ENCODE measurements at regions not wholly inside any gene's neighbourhood (a gene's known extent, or its start where the extent isn't known, plus 50 kb on each side); places are given as distances from the start of the nearest gene placed in this dataset.

DNA sequence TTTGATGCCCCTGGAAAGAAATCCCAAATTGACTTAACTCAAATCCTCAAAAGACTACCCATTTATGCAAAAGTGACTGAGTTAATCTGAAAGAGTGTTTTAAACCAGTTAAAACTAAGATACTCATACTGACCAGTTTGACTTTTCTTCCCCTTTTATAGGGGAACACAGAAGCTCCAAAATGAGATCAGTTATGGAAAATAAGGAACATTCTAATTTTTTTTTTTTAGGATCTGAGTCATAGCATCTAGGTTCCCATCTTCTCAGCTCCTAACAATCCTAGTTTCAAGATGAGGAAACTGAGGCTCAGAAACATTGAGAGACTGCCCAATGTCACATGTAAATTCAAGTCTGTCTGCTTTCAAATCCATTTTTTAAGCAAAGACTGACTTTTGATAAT is 231.1 kb upstream of the RUNX1 start:
- BruUV-seq (replicated peaks), result no TSS peak
- Histone ChIP-seq H2AFZ (ENCODE audit: low read depth, low read length) (no peak overlapping the region), H3K9ac (replicated peaks; ENCODE audit: extremely low read depth, insufficient read depth, low read length) (no peak overlapping the region), H3K9me1 (replicated peaks; ENCODE audit: control insufficient read depth, extremely low read depth, insufficient read depth, low read length) (no peaks in the 10 kb centered on the region), H3K9me3 (replicated peaks; ENCODE audit: control insufficient read depth, insufficient read depth, low read length) (no peaks in the 10 kb centered on the region), H3K36me3 (ENCODE audit: control insufficient read depth in 2 of 2, extremely low read depth in 1 of 2, insufficient read depth in 2 of 2, low read length in 2 of 2) (no peaks in the 10 kb centered on the region), H4K20me1 (replicated peaks; ENCODE audit: control insufficient read depth, extremely low read depth, insufficient read depth, low read length) (no peaks in the 10 kb centered on the region), H3K79me2 (ENCODE audit: control insufficient read depth, insufficient read depth, low read length) (no peaks in the 10 kb centered on the region), H3K27me3 (ENCODE audit: control insufficient read depth in 2 of 2, insufficient read depth in 2 of 2, low read length in 2 of 2) (no peaks in the 10 kb centered on the region), H3K4me2 (ENCODE audit: insufficient read depth, low read length) (no peak overlapping the region), H3K4me3 (replicated peaks in 1 of 3; ENCODE audit: insufficient read depth in 1 of 3, low read depth in 1 of 3, low read length in 3 of 3) (no peak overlapping the region), H3K27ac (ENCODE audit: insufficient read depth, low read depth, low read length) (no peak overlapping the region), H3K4me1 (ENCODE audit: control insufficient read depth, extremely low read depth, insufficient read depth, low read length) (peaks cover 3% of the 10 kb centered on the region)
- TF ChIP-seq POLR2AphosphoS5 (IDR thresholded peaks at IDR 0.05; ENCODE audit: insufficient read depth, low read depth, low read length) (no peak), MYC (IDR thresholded peaks at IDR 0.05; ENCODE audit: low read depth, low read length) (no peak), GATA2 (IDR thresholded peaks at IDR 0.05; ENCODE audit: insufficient read depth, insufficient read length, low read depth, low read length) (no peak), POLR2A (IDR thresholded peaks at IDR 0.05; ENCODE audit: low read depth, low read length) (no peak), FOS (IDR thresholded peaks at IDR 0.05; ENCODE audit: borderline replicate concordance, insufficient read depth, low read length) (no peak), EZH2 (IDR thresholded peaks at IDR 0.05; ENCODE audit: borderline replicate concordance, low read depth, low read length, severe bottlenecking) (no peak), JUN (IDR thresholded peaks at IDR 0.05; ENCODE audit: borderline replicate concordance, insufficient read depth, insufficient read length, low read depth) (no peak)
- TF ChIP-seq, protein P1, sequence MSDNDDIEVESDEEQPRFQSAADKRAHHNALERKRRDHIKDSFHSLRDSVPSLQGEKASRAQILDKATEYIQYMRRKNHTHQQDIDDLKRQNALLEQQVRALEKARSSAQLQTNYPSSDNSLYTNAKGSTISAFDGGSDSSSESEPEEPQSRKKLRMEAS (IDR thresholded peaks at IDR 0.05; ENCODE audit: insufficient read depth, insufficient read length), result no peak
- TF ChIP-seq, protein P2, sequence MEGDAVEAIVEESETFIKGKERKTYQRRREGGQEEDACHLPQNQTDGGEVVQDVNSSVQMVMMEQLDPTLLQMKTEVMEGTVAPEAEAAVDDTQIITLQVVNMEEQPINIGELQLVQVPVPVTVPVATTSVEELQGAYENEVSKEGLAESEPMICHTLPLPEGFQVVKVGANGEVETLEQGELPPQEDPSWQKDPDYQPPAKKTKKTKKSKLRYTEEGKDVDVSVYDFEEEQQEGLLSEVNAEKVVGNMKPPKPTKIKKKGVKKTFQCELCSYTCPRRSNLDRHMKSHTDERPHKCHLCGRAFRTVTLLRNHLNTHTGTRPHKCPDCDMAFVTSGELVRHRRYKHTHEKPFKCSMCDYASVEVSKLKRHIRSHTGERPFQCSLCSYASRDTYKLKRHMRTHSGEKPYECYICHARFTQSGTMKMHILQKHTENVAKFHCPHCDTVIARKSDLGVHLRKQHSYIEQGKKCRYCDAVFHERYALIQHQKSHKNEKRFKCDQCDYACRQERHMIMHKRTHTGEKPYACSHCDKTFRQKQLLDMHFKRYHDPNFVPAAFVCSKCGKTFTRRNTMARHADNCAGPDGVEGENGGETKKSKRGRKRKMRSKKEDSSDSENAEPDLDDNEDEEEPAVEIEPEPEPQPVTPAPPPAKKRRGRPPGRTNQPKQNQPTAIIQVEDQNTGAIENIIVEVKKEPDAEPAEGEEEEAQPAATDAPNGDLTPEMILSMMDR (IDR thresholded peaks at IDR 0.05; ENCODE audit: extremely low read depth in 1 of 2, insufficient read depth in 1 of 2, low read depth in 1 of 2, low read length in 2 of 2), result no peak
- no peak for DNase-seq (ENCODE audit: low read depth, low spot score)
- POLR2A ChIA-PET, result no interaction called here
- dilution Hi-C loops (cut with MboI; ENCODE audit: extremely low pct_ligation_motif_present, low sequenced_read_pairs) (no loop called here), intact Hi-C loops (cut with micrococcal nuclease) (no loop called here)
- CTCF ChIA-PET, result no interaction called here
- FAIRE-seq, result no peak

All from endothelial cell of umbilical vein (primary cell).